A204.1 (cell line): ENCODE measurements at regions not wholly inside any gene's neighbourhood (a gene's known extent, or its start where the extent isn't known, plus 50 kb on each side); places are given as distances from the start of the nearest gene placed in this dataset.

Experiments used
- FAIRE-seq: peaks from 2 replicates; lab custom pipeline; 2012; peaks lifted over from hg19 to GRCh38; lab: Jason Lieb, UNC

- FAIRE-seq: no peak
Observed at GRCh38 chr5:54707841-54708240, 190.3 kb downstream of the SNX18 start.

DNA sequence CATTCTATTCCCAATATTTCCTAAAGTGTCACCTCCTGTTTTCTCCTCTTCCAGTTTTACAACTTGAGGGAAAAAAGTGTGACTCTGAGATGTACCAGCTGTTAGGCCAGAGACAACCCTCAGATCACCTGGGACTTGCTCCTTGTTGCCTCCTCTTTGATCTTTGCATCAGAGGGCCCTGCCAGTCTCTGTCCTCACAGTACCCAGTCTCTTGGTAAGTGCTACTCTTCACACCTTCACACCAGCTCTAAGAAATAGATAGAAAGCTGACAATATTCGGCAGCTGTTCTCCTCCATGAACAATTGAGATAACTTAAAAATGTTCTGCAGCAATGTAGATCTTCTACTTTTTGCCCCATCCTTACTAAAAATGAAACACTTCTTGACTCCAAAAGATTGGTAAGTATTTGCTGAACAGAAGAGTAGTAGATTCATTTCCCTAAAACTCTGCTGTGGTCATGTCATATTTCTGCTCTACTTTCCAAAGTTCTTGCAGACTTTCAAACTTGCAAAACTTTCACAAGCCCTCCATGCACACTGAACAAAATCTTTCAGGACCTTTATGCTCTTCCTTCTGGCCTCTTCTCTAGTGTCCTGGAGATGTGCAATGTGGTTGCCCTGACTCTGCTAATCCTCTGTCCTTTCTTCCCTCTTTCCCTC, 188.6 kb downstream of the SNX18 start:
- no peak for FAIRE-seq

GRCh38 chr5:54704825-54705224, 187.3 kb downstream of the SNX18 start:
- FAIRE-seq: no peak

DNA sequence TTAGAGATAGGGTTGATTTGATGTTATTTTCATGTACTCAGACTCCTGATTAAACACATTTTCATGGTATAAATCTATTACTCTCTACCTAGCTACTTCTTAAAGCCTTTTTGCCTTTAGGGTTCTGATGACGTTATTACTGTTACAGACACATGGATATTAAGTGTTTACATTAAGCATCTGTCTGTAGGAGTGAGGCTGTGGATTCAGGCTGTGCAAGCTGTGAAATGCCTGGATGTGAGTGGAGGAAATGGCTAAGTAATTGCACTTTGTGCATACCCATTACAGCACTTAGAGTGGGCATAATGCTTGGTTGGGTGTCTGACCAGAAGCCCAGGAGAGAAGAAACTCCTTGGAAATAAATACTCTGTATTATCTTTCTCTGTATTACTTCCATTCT, 186.8 kb downstream of the SNX18 start:
- no peak for FAIRE-seq

DNA sequence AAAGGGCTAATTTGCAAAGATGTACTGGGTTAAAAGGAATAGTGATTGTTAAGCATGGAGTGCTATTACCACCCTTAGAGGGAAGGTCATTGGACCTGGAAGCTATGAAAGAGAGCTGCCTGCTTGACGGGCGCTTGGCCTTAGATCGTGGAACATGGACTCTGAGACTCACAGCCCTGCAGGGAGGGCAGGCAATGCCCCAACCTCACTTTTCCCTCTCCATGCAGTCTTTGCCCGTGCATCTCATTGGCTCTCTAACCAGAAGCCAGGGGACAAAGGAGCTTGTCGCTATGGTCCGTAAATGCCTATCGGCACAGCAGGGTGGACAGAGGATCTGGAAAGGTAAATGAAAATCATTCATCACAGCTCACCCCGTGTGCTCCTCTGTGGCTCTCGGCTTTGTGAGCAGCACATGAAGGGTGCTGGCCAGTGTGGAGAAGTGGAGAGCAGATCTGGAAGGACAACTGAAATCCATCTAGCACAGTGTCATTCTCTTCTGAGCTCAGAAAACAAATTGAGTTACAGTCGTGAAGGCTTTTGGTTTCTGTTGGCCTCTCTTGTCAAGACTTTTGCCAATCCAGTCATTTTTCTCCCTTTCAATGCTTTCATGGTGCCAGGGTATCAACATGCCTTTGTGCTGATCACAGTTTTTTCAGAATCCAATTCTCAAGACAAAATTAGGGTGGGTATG, 186.2 kb downstream of the SNX18 start:
- no peak for FAIRE-seq

- no peak for FAIRE-seq
Observed at GRCh38 chr5:54703133-54703532, 185.6 kb downstream of the SNX18 start.

DNA sequence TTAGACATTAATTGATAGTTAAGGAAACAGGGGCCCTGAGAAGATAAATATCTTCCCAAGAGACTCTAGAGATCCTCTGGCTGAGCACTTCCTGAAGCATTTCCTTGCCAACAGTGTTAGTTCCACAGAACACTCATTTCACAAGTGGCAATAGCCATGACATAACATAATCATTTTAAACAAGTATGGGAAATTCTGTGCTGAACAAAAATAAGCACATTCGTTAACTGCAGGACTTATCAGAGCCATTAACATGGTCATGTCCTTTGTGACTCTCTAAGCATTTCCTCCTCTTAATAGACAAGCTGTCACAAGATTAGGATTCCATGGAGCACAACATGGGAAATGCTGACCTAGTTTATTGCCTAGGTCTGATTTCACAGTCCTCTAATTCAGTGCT, 184.9 kb downstream of the SNX18 start:
- FAIRE-seq: no peak

DNA sequence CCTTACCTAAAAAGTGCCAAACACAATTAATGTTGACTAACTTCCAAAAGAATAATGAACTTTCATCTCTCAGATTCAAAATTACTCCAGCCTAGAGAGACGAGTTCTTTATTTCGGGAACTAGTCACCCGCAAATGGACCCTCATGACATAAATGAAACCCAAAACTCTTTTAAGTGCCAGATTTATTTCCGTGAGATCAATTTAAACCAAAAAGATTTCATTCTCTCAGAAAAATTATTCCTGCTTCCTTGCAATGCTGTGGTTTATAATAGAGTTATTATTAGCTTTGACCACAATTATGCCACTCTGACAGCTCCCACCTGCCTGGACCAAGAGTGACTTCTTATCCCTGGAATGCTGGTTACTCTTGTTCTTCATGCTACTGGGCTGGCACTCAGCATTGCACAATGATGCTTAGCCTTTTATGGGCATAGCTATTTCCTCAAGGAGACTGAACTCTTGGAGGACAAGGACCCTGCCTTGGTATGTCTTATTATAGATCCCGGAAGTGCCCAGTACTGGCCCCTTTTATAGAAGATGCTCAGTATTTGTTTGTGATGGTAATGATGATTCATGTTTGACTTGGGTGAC, 183.5 kb downstream of the SNX18 start:
- no peak for FAIRE-seq

- no peak for FAIRE-seq
Observed at GRCh38 chr5:54696931-54697330, 179.4 kb downstream of the SNX18 start.

- FAIRE-seq: no peak
Observed at GRCh38 chr5:54696346-54696745, 178.8 kb downstream of the SNX18 start.

- FAIRE-seq: no peak
Observed at GRCh38 chr5:54695198-54695966, 177.8 kb downstream of the SNX18 start.

DNA sequence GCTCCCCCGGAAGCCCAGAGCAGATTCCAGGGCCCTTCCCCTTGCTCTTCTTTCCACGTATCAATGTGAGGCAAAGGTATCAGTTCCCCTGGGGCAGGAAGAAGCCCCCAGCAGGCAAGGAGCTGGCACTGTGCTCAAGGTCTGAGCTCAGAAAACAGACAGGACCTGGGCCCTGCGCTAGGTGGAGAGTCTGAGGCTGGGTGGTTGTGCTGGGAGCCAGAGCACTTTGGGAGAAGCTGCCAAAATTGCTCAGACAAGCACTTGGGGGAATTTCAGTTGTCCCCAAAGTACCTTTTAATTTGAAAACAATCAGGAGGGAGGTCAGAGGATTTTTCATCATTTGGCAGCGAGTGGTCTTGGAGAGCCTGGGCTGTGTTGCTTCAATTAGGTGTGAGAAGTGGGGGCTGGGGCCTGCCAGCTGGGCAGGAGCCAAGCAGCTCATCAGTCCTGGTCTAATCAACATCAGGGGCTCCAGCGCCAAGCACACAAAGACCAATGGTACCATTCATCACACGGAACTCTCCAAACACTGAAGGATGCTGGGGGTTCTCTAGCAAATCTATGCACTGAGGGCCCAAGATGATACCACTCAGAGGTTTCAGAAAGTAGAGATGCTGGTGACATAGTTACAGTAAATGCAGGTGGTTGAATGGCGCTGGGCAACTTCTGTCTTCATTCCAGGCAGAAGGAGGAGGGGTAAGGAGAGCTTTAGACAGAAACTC, 176.5 kb downstream of the SNX18 start:
- FAIRE-seq: no peak

DNA sequence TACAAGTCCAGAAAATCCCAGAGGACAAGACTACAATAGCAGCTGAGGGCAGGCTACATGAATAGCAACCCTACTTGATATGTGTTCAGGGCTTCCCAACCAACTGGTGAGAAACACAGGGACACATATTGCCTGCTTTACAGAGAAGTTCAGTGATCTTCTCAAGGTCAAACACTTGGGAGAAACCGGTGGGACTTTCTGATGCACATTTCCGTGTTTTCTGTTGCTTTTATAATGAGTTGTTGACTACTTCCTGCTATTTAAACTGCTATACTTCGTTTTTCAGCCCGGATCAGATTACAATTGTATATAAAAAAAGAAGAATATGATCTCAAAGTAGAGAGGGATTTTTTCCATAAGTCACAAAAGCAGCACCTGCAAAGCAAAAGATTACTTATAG, 175.1 kb downstream of the SNX18 start:
- no peak for FAIRE-seq

DNA sequence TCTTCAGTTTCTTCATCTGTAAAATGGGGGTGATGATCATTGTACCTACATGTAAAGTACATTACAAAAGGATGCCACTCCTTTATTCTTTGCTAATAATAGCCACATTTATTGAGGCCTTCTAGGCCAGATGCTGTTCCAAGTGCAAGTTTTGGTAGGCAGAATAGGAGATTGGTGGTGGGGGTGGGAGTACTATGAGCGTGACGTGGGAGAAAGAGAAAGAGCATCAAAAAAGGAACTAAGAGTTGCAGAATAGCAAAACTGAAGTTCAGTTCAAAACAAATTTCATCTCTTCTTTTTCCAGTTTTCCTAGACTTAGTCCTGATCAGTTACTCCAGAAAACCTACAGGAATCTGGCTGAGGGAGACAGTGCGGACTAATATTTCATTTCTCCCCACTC, 174.1 kb downstream of the SNX18 start:
- FAIRE-seq: no peak

DNA sequence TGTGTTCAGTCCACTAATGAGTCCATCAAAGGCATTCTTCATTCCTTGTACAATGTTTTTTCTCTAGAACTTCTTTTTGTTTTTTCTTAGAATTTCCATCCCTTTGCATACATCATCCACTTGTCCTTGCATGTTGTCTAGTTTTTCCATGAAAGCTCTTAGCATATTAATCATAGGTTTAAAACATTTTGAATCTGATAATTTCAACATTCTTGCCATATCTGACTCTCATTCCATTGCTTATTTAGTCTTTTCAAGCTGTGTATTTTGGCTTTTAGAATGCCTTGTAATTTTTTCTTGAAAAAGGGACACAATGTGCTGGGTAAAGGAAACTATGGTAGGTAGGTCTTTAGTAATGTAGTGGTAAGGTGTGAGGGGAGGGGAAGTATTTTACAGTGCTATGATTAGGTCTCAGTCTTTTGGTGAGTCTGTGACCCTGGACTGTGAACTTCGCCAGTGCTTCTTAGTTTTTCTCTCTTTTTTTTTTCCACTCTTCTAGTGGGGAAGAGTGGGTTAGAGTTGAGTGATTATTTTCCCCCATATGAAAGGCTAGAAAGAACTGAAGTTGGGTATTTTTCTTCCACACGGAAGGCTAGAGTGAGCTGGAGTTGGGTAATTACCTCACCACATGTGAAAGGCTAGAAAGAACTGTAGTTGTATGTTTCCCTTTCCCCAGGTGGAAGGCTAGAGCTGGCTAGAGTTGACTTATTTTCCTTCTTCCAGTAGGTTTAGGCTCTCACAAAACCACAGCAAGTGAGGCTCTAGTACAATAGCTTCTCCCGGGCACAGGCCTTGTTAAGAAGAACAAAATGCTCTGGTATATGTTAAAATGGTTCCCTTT, 172.1 kb downstream of the SNX18 start:
- FAIRE-seq: no peak

DNA sequence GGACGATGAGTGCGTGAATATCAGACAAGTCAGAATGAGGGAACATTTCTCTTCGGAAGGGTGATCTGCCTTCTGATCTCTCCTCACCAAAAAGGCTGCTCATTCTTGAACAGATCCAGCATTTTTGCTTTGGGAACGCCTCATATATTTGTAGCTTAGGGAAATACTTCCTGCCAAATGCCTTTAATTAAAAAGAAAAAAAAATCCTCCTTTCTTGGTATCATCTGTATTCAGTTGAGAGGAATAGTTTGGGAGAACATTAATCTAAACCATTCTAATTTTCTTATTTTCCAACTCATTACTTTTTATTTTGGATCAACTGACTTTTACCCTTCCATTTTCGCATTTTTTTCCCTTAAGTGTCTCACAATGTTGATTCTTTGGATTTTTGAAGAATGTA, 163.4 kb downstream of the SNX18 start:
- no peak for FAIRE-seq

DNA sequence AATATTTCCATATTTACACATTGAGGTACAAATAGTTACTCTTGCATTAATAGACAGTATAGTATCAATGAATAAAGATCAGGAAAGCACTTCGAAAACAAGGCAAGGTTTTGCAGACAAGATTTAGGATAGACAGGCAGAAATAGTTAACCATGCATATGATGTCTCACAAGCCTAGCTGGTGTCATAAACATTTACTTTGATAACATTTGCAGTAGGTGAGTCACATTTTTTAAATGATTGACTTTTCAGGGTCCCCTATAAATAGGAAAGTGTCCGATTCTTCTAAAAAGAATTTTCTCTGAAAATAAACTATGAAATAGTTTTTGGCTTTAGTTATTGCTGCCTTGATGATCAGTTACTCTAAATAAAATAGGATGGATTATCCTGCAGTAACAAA, 162.1 kb downstream of the SNX18 start:
- FAIRE-seq: no peak

DNA sequence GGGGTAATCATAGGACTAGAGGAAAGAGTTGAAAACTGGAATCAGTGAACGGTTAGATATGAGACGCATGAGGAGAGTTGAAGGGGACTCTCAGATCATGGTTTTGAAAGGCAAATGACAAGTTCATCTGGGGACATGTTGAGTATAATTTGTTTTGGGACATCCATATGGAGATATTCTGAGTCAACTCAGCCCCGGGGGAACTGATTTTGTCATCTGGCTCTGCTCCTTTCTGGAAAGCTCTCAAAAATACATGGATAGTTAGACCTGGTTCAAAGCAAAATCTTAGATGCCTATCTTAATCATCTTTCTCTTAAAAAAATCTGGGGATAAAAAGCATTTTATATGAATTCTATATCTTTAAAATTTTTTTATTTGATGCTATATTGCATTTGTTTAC, 161.2 kb downstream of the SNX18 start:
- FAIRE-seq: no peak

DNA sequence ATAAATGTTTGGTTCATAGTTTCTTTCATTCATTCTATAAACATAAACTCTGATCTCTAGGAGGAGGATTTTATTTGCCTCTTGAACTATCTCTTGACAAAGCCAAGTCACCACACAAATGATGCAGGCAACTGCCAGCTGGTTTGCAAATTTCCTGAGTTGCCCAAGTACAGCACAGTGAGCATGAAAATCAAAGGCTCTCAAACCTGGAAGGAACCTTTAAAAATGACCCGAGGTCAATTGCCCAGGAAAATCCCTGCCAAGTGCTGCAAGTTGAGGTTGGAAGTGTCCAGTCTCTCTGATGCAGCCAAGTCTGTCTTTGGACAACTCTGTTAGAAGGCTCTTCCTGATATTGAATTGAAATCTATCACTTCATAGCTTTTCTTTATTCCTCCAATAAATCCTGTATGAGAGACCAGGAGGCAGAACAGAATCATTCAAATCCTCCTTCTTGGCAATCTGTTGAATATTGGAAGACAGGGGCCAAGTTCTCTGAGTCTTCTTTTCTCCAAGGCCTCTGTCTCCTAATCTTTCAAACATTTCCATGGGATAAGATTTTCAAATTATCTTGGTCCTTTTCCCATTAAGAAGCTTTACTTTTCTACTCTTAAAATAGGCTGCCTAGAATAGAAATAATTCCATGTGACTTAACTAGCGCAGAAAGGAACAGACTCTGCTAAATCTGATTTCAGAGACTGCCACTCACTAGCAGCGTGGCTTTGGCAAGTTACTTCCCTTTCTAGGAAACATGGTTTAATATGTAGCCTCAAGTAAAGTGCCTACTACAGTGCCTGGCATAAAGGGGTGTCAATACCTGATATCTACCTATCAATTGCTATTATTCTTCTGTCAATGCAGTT, 159.2 kb downstream of the SNX18 start:
- no peak for FAIRE-seq

DNA sequence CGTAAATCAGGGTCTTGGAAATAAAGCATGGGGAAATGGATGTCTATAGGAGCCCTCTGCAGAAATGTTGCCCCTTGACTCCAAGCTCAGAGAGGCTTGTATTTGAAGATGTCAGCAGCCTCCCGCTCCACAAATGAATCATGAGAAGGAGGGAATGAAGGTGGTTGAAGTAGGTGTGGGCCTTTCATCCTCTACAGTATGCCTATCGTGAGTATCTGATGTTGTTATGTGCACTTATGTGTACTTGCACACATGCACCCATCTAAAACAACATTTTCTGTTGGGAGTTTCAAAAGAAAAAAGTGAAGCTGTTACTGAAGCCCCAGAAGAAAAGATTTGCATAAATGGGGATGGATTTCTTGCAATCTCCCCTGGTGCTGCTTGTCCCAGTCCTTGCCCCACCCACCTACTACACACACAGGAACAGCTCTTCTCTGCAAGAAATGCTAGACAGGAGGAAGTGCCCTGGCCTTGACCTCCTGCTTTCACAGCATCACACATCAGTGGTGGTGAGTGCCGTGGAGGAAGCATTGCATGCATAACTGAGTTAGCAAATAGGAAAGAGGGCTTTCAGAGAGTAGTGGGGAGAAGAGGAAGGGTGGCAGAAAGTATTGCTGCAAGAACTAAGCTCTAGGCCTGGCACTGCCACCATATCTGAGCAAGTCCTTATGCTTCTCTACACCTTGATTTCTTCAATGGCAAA, 156.1 kb downstream of the SNX18 start:
- no peak for FAIRE-seq
